Calu3 (cell line): ENCODE measurements at regions not wholly inside any gene's neighbourhood (a gene's known extent, or its start where the extent isn't known, plus 50 kb on each side); places are given as distances from the start of the nearest gene placed in this dataset.

ENCODE experiments used
- BruUV-seq: library from RNA; stranded (reverse); fragments of 400-500 nt; replicated peaks from 2 replicates; lab custom pipeline; 2021; lab: Mats Ljungman, UMichigan
- CTCF ChIA-PET: fragments of 300-600 bp; sonication (Branson Sonifier 250); formaldehyde crosslinking; loops from one replicate; lab custom pipeline; 2022; ENCODE audit warnings: antibody characterized with exemption; lab: Charles Lee
- DNase-seq: peaks from one replicate; pipeline ENCODE4 v3.0.0; 2022
- H3K27ac Mint-ChIP-seq: one replicate; pipeline ENCODE4 v1.8.0; 2022; ENCODE audit warnings: mixed read lengths; ENCODE audit not compliant: unreplicated experiment
- H3K27me3 Mint-ChIP-seq: one replicate; pipeline ENCODE4 v1.8.0; 2022; ENCODE audit warnings: mixed read lengths; ENCODE audit not compliant: unreplicated experiment
- H3K36me3 Mint-ChIP-seq: one replicate; pipeline ENCODE4 v1.8.0; 2022; ENCODE audit warnings: mild to moderate bottlenecking, moderate library complexity, mixed read lengths; ENCODE audit not compliant: insufficient read depth, unreplicated experiment
- H3K4me1 Mint-ChIP-seq: one replicate; pipeline ENCODE4 v1.8.0; 2022; ENCODE audit warnings: mild to moderate bottlenecking, low read depth, mixed read lengths; ENCODE audit not compliant: unreplicated experiment
- H3K4me3 Mint-ChIP-seq: one replicate; pipeline ENCODE4 v1.8.0; 2022; ENCODE audit warnings: mild to moderate bottlenecking, low read depth, moderate library complexity, mixed read lengths; ENCODE audit not compliant: unreplicated experiment
- H3K9me3 Mint-ChIP-seq: one replicate; pipeline ENCODE4 v1.8.0; 2022; ENCODE audit warnings: low read depth, mixed read lengths; ENCODE audit not compliant: unreplicated experiment
- intact Hi-C: fragments of 100-400 bp; cut with micrococcal nuclease; formaldehyde crosslinking; loops from one replicate; pipeline ENCODE4 v1.10.0; 2022; ENCODE audit not compliant: unreplicated experiment
- TF ChIP-seq, protein P1 (sequence below): fragments of 200-600 bp; IDR thresholded peaks from one replicate; pipeline ENCODE4 v1.8.0; 2022; ENCODE audit warnings: antibody characterized with exemption; ENCODE audit not compliant: unreplicated experiment

DNA sequence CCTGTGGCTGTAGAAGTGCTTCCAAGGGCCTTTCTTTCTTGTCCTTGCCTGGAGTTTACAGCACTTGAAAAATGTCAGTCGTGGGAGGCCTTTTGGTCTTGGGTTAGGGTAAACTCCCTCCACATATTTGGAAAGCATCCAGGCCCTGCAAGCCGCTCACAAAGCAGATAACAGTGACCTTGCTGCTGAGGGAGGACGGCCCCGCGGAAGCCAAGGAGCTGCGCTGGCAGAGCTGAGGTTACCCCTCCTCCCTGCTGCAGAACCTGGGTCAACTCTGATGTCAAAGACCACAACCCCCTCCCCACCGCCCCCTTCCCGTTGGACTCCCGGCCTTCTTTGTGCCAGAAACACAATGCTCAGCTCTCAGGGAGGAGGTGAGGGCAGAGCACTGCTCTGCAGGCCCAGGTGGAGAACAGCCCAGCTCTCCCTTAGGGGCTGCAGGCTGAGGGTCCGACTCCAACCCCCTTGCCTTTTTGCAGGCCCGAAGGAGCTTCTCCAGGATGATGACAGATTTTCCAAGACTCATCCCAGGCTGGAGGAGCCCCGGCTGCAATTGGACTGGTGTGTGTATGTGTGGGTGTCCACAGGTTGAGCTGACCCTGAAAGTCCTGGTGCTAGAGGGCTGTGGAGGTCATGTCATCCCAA is 957.6 kb upstream of the ZNF722 start:
- no TSS peak for BruUV-seq

DNA sequence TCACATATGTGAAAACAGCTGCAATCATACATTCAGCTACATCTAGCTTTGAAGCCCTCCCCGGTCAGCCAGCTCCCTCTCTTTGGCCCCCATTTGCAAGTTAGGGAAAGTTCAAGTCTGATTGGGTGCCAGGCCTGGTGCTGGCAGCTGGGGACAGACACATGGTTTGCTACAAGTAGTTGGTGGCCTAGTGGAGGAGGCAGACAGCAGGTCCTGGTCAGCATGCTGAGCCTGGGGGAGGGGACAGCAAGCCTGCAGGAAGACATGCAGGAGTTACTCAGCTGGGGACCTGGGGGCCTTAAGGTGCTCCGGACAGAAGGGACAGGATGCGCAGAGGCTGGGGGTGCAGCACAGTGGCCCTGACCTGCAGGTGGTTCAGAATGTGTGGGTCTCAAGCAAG is 956.9 kb upstream of the ZNF722 start:
- TF ChIP-seq, protein P1, sequence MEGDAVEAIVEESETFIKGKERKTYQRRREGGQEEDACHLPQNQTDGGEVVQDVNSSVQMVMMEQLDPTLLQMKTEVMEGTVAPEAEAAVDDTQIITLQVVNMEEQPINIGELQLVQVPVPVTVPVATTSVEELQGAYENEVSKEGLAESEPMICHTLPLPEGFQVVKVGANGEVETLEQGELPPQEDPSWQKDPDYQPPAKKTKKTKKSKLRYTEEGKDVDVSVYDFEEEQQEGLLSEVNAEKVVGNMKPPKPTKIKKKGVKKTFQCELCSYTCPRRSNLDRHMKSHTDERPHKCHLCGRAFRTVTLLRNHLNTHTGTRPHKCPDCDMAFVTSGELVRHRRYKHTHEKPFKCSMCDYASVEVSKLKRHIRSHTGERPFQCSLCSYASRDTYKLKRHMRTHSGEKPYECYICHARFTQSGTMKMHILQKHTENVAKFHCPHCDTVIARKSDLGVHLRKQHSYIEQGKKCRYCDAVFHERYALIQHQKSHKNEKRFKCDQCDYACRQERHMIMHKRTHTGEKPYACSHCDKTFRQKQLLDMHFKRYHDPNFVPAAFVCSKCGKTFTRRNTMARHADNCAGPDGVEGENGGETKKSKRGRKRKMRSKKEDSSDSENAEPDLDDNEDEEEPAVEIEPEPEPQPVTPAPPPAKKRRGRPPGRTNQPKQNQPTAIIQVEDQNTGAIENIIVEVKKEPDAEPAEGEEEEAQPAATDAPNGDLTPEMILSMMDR = no peak
- Mint-ChIP-seq H3K4me3 (no peak overlapping the region), H3K36me3 (no peaks in the 10 kb centered on the region), H3K4me1 (no peaks in the 10 kb centered on the region), H3K9me3 (peaks cover 8% of the 10 kb centered on the region), H3K27ac (no peak overlapping the region), H3K27me3 (no peaks in the 10 kb centered on the region)
- DNase-seq = no peak
- CTCF ChIA-PET = no interaction called here
- intact Hi-C loops = no loop called here
- BruUV-seq = no TSS peak

More for the DNA sequence above, 957.6 kb upstream of the ZNF722 start:
- Mint-ChIP-seq H3K4me3 (no peak overlapping the region), H3K4me1 (no peaks in the 10 kb centered on the region), H3K36me3 (no peaks in the 10 kb centered on the region), H3K27ac (no peak overlapping the region), H3K9me3 (peaks cover 10% of the 10 kb centered on the region), H3K27me3 (no peaks in the 10 kb centered on the region)
- DNase-seq = no peak
- intact Hi-C loops = no loop called here
- CTCF ChIA-PET = no interaction called here
- TF ChIP-seq, protein P1 = no peak

- Mint-ChIP-seq H3K4me1 (no peaks in the 10 kb centered on the region), H3K27ac (no peak overlapping the region), H3K4me3 (no peak overlapping the region), H3K9me3 (peaks cover 4% of the 10 kb centered on the region), H3K36me3 (no peaks in the 10 kb centered on the region), H3K27me3 (no peaks in the 10 kb centered on the region)
- TF ChIP-seq, protein P1 = no peak
- intact Hi-C loops = no loop called here
- CTCF ChIA-PET = no interaction called here
- no peak for DNase-seq
- no TSS peak for BruUV-seq
Measured at GRCh38 chr7:63042730-63043511, 955.7 kb upstream of the ZNF722 start.

DNA sequence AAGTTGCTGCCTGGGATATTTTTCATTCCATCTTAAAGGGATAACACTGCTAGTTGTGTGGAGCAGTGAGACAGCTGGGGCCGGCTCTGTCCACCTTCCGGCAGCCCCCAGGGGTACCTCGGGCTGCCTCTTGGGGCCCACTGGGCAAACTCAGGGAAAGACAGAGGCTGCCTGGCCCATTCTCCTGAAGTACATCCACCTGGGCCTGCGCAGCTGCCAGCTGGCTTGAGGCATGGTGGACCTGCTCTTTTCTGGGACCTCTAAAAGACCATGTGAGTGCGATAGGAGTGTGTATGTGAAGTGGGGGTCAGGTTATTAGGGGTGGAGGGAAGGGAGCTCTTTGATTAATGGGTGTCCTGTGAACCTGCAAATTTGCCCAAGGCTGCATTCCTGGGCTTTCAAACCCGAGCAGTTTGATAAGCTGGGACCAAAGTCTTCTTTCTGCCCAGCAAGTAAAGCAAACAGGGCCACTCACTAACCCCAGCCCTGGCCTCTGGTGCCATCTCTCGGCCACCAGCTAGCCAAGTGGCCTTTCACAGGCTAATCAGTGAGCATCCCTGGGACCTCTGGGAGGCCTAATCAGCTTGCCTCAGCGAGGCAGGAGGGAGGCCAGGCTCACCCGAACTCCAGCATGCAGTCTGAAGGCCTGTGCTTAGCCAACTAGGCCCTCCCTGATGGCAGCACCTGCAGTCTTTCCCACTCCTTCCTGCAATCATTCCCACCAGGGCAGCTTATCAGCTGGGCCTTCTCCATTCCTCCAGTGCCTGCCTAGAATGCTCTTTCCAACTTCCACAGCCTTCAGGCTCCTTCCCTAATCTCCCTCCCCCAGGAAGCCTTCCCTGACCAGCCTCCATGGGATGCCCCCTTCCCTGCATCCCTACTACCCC is 954.7 kb upstream of the ZNF722 start:
- no peak overlapping the region for H3K4me3 Mint-ChIP-seq
- BruUV-seq = no TSS peak
- intact Hi-C loops = no loop called here
- H3K27ac Mint-ChIP-seq = no peak overlapping the region
- TF ChIP-seq, protein P1 = no peak
- no peaks in the 10 kb centered on the region for H3K36me3 Mint-ChIP-seq
- no peak for DNase-seq
- H3K9me3 Mint-ChIP-seq = peaks cover 3% of the 10 kb centered on the region
- H3K27me3 Mint-ChIP-seq = no peaks in the 10 kb centered on the region
- CTCF ChIA-PET = no interaction called here
- no peaks in the 10 kb centered on the region for H3K4me1 Mint-ChIP-seq
